GM19455 (cell line): ENCODE measurements at regions not wholly inside any gene's neighbourhood (a gene's known extent, or its start where the extent isn't known, plus 50 kb on each side); places are given as distances from the start of the nearest gene placed in this dataset.

Source experiments
- ATAC-seq: cut with Tn5 transposase; IDR thresholded peaks from one replicate; pipeline ENCODE4 v1.9.1; 2021; ENCODE audit not compliant: unreplicated experiment

- ATAC-seq, result no peak
Measured at GRCh38 chr20:11032611-11033010, 358.8 kb upstream of the JAG1 start.

DNA sequence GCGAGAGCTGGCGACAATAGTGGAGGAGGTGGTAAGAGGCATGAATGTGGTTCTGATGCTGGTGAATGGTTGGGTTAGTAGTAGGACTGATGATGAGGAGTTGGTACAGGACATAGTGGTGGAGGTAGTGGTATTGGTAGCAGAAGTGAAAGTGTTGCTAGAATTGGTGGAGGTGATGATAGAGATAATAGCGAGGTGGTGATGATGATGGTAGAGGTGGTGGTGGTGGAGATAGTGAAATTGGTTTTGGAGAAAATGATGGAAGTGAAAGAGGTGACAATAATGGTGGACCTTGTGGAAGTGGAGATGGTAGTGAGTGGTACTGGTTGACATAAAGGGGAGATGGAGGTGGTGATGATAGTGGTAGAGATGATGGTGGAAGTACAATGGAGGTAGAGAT is 360.2 kb upstream of the JAG1 start:
- ATAC-seq, result no peak

GRCh38 chr20:11035211-11035610 is 361.4 kb upstream of the JAG1 start:
- no peak for ATAC-seq

GRCh38 chr20:11041396-11041795 is 367.6 kb upstream of the JAG1 start:
- ATAC-seq, result no peak

- ATAC-seq, result no peak
Measured at GRCh38 chr20:11043001-11043400, 369.2 kb upstream of the JAG1 start.

DNA sequence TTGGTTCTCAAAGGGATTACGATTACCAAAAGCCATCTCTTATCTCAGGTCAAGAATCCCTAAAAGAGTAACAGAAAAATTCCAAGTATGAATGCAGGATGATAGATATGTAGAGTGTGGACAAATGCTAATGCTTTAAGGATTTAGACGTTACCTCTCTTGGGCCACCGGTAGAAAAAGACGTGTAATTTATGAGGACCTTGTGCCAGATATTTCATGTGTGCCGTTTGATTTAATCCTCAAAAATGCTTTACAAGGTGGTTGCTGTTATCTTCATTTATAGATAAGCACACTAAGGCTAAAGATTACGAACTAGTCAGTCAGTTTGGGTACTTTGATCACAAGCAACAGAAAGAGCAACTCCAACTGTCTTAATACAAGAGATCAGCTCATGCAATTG is 370.8 kb upstream of the JAG1 start:
- no peak for ATAC-seq

DNA sequence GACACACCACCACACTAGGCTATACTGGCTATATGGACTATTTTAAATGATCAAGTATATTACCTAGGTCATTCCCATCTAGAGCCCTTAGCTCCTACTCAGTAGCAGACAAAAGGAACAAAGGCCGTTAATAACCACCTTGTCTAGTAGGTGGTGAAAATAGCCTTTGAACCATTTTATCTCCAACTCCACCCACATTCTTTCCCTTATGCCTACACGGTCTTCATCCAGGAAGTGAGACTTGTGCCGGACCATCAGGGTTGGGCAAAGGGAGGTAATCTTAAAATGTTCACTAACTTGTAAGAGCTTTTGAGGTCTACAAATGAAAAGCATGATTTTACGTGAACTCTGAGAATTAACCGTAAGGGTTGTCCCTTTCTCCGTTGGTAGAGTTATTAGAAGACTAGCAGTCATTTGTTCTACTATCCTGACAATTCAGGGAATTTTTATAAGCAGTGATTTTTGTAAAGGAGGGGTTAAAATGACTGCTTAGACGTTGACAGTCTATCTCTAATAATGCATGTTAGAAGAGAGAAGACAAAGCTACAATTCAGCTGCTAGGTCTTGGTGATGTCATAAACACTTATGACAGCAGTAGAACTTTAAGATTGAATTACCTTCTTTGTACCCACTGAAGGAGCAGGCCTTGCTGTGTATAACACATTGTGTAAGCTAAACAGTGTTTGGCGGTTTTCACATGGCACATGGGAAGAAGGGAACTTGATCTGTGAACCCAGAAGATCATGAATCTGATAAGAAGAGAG is 371.8 kb upstream of the JAG1 start:
- ATAC-seq, result no peak

- ATAC-seq, result no peak
Measured at GRCh38 chr20:11047559-11047958, 373.8 kb upstream of the JAG1 start.

GRCh38 chr20:11048739-11049138 is 374.9 kb upstream of the JAG1 start:
- no peak for ATAC-seq

DNA sequence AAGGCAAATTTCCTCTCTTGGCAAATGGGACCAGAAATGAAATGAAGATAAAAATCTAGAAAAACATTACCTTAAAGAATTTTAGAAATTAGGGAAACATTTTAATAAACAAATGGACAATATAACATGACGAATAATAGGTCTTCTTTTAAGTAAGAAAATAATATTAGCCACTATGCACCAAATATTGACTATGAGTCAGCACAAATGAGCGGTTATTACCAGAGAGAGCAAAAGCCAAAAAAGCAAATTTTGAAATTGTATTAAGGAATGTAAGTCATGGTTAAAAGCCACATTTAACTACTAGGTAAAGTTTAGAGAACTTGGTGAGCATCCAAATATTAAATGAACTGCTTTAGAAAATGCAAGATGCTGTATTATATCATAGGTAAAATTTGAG is 376.6 kb upstream of the JAG1 start:
- ATAC-seq, result no peak

- no peak for ATAC-seq
Measured at GRCh38 chr20:11051136-11051535, 377.3 kb upstream of the JAG1 start.

DNA sequence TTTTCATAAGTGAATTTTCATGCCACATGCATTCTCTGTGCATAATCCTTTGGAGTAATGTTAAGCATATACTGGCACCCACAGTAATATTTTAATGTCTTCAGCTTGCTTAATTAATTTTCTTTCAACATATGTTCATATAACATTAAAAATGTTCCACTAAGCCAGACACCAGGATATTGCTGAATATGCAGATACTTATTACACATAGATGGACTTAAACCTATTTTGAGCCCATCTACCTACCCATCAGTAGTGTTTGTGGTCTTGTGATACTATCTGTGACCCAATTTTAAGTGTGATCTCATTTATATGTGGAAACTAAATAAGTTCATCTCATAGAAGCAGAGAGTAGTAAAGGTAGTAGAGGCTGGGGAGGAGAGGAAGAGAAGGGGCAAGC is 379.5 kb upstream of the JAG1 start:
- no peak for ATAC-seq

DNA sequence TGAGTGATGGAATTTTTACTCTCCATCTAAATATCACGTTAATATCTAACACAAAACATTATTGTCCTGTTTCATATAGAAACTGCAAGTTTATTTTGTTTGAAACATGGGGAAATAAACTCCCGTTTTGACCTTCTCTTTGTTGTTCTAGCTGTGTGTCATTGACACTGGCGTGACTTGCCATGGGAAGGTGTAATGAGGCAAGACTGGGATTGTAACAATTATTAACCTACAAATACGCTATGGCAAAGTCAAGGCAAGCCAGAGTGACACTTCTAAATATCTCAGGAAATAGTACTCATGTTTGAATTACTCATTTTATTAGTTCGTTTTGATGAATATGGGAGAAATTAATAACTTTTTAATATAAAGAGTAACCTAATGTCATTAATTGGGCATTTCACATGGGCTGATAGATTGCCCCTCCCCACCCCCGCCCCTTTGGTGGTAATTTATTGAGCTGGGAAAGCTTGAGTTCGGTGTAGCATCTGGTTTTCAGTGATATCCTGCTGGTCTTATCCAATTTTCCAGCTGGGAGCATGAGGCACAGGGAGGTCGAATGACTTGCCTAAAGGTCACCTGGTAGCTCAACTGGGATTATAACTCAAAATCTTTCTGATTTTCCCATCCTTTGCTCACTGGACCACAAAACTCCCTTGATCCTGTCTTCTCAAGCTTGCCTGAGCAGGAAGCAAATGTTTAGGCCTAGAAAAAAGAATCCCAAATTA is 380.6 kb upstream of the JAG1 start:
- no peak for ATAC-seq

- no peak for ATAC-seq
Measured at GRCh38 chr20:11056414-11056813, 382.6 kb upstream of the JAG1 start.

DNA sequence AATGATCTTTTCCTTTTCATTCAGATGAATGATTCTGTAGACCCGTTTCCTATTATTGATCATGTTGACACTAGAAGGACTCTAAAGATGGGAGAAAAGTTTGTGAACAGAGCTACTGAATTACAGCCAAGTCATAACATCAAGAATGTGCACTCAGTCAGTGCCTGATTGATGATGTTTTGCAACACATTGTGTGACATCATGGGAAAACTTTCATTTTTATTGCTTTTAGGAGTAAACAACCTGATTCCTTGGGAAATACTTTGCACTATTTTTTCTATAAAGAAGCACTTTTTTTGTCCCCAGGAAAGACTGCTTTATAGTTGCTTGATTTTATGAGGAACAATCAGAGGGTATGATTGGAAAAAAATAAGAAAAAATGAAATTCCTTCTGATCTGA is 383.8 kb upstream of the JAG1 start:
- no peak for ATAC-seq

DNA sequence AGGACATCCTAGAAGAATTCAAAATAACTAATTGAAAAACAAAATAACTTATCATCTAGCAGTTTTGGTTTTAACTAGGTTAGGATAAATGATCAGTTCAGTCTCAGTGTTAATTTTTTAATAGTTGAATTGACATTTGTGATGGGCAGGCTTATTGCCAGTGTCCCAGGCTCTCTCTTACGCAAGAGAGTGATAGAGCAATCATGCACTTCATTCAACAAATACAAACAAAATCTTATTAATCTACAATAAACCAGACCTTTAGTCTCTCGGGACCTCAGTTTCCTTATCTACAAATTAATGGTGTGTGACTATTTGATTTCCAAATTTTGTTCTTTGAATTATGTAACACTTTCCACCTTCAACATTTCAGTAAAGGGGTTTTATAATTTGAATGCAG is 385.9 kb upstream of the JAG1 start:
- no peak for ATAC-seq

DNA sequence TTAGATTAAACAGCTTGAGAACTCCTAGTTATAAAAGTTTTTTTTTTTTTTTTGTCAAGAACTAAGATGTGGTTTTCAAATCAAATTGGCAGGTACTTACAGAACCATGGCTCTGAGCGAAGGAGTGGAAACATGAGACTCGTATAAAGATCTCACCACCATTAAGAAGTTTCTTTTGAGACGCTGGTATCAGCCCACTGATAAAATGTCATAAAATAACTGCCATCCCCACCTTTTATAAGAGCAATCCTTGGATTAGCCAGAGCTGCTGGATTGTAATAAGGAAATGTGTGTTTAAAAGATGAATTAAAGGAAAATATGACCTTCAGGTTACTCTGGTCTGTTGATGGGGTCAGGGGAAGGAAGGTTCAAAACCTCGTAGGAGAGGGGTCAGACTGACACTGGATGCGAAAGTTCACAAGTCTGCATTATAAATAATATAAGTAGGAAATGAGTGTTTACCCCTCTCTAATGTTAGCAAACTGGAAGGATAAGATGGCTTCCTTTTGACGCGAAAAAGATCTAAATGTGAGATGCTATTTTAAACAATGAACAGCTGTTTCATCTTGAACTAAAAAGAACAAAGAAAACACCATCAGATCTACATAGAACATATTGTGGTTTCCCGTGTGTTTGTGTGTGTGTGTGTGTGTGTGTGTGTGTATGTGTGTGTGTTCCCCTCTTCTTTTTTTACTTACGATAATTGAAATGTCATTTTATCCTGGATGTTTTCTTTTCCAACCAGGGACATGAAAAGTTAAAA is 386.8 kb upstream of the JAG1 start:
- ATAC-seq, result no peak

- no peak for ATAC-seq
Measured at GRCh38 chr20:11063444-11063843, 389.6 kb upstream of the JAG1 start.

DNA sequence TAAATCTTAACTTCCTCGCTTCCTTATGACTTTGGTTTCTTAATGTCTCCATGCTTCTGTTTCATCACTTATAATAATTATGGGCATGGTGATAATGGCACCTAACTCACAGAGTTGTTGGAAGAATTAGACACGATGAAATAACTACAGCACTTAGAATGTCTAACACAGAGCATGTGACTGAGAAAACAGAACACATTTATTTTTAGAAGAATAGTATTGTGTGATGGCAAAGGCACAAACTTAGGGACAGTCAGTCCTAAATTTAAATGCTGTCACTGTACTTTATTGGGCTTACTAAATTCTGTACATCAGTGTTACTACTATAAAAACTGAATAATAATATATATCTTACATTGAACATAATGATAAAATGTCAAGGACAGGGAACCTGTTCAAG is 391.1 kb upstream of the JAG1 start:
- no peak for ATAC-seq

- ATAC-seq, result no peak
Measured at GRCh38 chr20:11067359-11067758, 393.6 kb upstream of the JAG1 start.

DNA sequence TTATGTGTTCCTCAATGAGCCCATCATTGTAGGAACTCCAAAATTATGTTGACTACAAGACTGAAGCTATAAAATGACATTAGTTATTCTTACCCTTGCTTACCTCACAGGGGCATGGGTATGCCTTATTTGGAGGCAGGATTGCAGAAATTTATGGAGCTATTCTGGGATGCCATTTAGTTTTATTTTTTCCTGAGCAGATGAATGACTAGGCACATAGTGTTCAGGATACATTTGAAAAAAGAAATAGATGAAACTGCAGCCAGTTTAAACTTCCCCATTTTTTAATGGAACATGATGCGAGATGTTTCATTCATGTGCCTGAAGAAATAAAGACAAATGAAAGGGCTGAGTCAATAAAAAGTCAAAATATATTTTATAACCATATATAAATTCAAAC is 399.2 kb upstream of the JAG1 start:
- ATAC-seq, result no peak
